A549 (cell line): ENCODE measurements at regions not wholly inside any gene's neighbourhood (a gene's known extent, or its start where the extent isn't known, plus 50 kb on each side); places are given as distances from the start of the nearest gene placed in this dataset.

Experiments used
- ATAC-seq, 2 experiments: fragments of 200-7000 bp in 1 of 2; fragments of >200 bp in 1 of 2; cut with Nextera tagmentation in 1 of 2; cut with Tn5 transposase in 1 of 2; 3 replicates each; pipeline versions ENCODE4 v1.8.0 to v1.9.1; 2018 to 2020; ENCODE audit warnings: mild to moderate bottlenecking in 1 of 2, moderate library complexity in 1 of 2
- CTCF ChIA-PET: fragments of 300-600 bp; sonication (Branson Sonifier 250); formaldehyde crosslinking; extraction: SDS; loops from one replicate; lab custom pipeline; 2021; ENCODE audit warnings: antibody characterized with exemption, inconsistent platforms; lab: Yijun Ruan, JAX
- POLR2A ChIA-PET: fragments of 350-600 bp; formaldehyde crosslinking; extraction: SDS; loops from one replicate; lab custom pipeline; 2021; ENCODE audit warnings: antibody characterized with exemption, inconsistent platforms; lab: Yijun Ruan, JAX
- DNase-seq, 2 experiments: peaks; one replicate each; pipeline versions ENCODE4 v3.0.0 to v3.0.0-alpha.2; 2011 to 2016; ENCODE audit warnings: low read depth in 1 of 2, low spot score in 1 of 2
- FAIRE-seq: peaks from 2 replicates; lab custom pipeline; 2011; peaks lifted over from hg19 to GRCh38; lab: Jason Lieb, UNC
- H3K27ac ChIP-seq, 2 experiments: fragments of >200 bp; sonication (Bioruptor Twin); formaldehyde crosslinking; 3 replicates each; pipeline ENCODE4 v1.5.1; 2016 to 2017
- H3K4me1 ChIP-seq: fragments of >200 bp; sonication (Bioruptor Twin); formaldehyde crosslinking; 3 replicates; pipeline ENCODE4 v1.6.1; 2016
- H3K4me2 ChIP-seq: fragments of >200 bp; sonication (Bioruptor Twin); formaldehyde crosslinking; 3 replicates; pipeline ENCODE4 v1.6.1; 2016
- H3K4me3 ChIP-seq: fragments of >200 bp; sonication (Bioruptor Twin); formaldehyde crosslinking; 3 replicates; pipeline ENCODE4 v1.5.1; 2016
- H3K9me3 ChIP-seq: fragments of >200 bp; sonication (Bioruptor Twin); formaldehyde crosslinking; 3 replicates; pipeline ENCODE4 v1.6.1; 2016
- BHLHE40 ChIP-seq: IDR thresholded peaks from 2 replicates; pipeline ENCODE4 v1.6.1; 2012; ENCODE audit warnings: low read depth, low read length, inconsistent platforms
- CBX2 ChIP-seq: fragments of 200-600 bp; sonication (generic); IDR thresholded peaks from 2 replicates; pipeline ENCODE4 v1.6.1; 2016; ENCODE audit warnings: low read depth, mild to moderate bottlenecking, borderline replicate concordance
- CBX8 ChIP-seq: fragments of 200-600 bp; sonication (generic); IDR thresholded peaks from 2 replicates; pipeline ENCODE4 v1.6.1; 2016
- CHD2 ChIP-seq: fragments of 150-350 bp; IDR thresholded peaks from 2 replicates; pipeline ENCODE4 v1.6.1; 2014; ENCODE audit warnings: low read length; ENCODE audit not compliant: partially characterized antibody
- CHD4 ChIP-seq: fragments of 200-600 bp; sonication (generic); IDR thresholded peaks from 2 replicates; pipeline ENCODE4 v1.6.1; 2016; ENCODE audit warnings: antibody characterized with exemption, mild to moderate bottlenecking, borderline replicate concordance
- EHF ChIP-seq: fragments of 250-450 bp; sonication (Bioruptor Pico); IDR thresholded peaks from 2 replicates; pipeline ENCODE4 v1.5.0; 2020; ENCODE audit warnings: mild to moderate bottlenecking
- EP300 ChIP-seq, 2 experiments: fragments of >200 bp; sonication (Bioruptor Twin); formaldehyde crosslinking; IDR thresholded peaks; 2 replicates in 1 of 2; 3 replicates in 1 of 2; pipeline ENCODE4 v1.6.1; 2016 to 2017
- ESRRA ChIP-seq: fragments of 150-350 bp; IDR thresholded peaks from 2 replicates; pipeline ENCODE4 v1.6.1; 2014; ENCODE audit warnings: mild to moderate bottlenecking, low read length, borderline replicate concordance
- FOSL2 ChIP-seq, 2 experiments: fragments of 450-650 bp in 1 of 2; fragments of >200 bp in 1 of 2; sonication (Bioruptor Twin) in 1 of 2; formaldehyde crosslinking; IDR thresholded peaks; 2 replicates each; pipeline versions ENCODE4 v1.5.0 to v1.6.1; 2016 to 2020; ENCODE audit warnings: mild to moderate bottlenecking in 1 of 2, moderate library complexity in 1 of 2
- HOXB13 ChIP-seq: fragments of 250-450 bp; sonication (Bioruptor Pico); IDR thresholded peaks from 2 replicates; pipeline ENCODE4 v1.5.0; 2020; ENCODE audit warnings: low read depth, mild to moderate bottlenecking, moderate library complexity
- KDM1A ChIP-seq: fragments of 200-600 bp; sonication (generic); IDR thresholded peaks from 2 replicates; pipeline ENCODE4 v1.6.1; 2016; ENCODE audit warnings: low read depth, mild to moderate bottlenecking
- MAFK ChIP-seq: fragments of 450-650 bp; IDR thresholded peaks from 2 replicates; pipeline ENCODE4 v1.6.1; 2014; ENCODE audit not compliant: partially characterized antibody
- MAZ ChIP-seq: fragments of 150-350 bp; IDR thresholded peaks from 2 replicates; pipeline ENCODE4 v1.6.1; 2014; ENCODE audit warnings: antibody characterized with exemption, low read depth, low read length, borderline replicate concordance
- NPAS2 ChIP-seq: fragments of 250-450 bp; sonication (Bioruptor Pico); IDR thresholded peaks from 2 replicates; pipeline ENCODE4 v1.8.0; 2022; ENCODE audit warnings: mild to moderate bottlenecking, moderate library complexity, borderline replicate concordance
- NR3C1 ChIP-seq: fragments of >200 bp; sonication (Bioruptor Twin); formaldehyde crosslinking; IDR thresholded peaks from 3 replicates; pipeline ENCODE4 v1.6.1; 2017
- PHF8 ChIP-seq: fragments of 200-600 bp; sonication (generic); IDR thresholded peaks from 2 replicates; pipeline ENCODE4 v1.6.1; 2016; ENCODE audit warnings: low read depth, mild to moderate bottlenecking, antibody characterized with exemption, moderate library complexity, borderline replicate concordance
- POLR2AphosphoS2 ChIP-seq: conservative IDR thresholded peaks from 2 replicates; pipeline ENCODE4 v1.6.1; 2012; ENCODE audit warnings: low read length, improper control_type of control experiment, inconsistent platforms
- RCOR1 ChIP-seq: fragments of 150-350 bp; IDR thresholded peaks from 2 replicates; pipeline ENCODE4 v1.6.1; 2014; ENCODE audit warnings: antibody characterized with exemption, low read length, low read depth
- RFX5 ChIP-seq: fragments of 450-650 bp; IDR thresholded peaks from 2 replicates; pipeline ENCODE4 v1.7.1; 2014; ENCODE audit warnings: antibody characterized with exemption, mild to moderate bottlenecking, moderate library complexity
- RNF2 ChIP-seq: fragments of 200-600 bp; sonication (generic); IDR thresholded peaks from 2 replicates; pipeline ENCODE4 v1.6.1; 2016; ENCODE audit warnings: low read depth, mild to moderate bottlenecking, antibody characterized with exemption, moderate library complexity, borderline replicate concordance
- TP53 ChIP-seq: fragments of 250-450 bp; sonication (Bioruptor Pico); IDR thresholded peaks from 2 replicates; pipeline ENCODE4 v1.5.0; 2021; ENCODE audit warnings: mild to moderate bottlenecking, moderate library complexity
- ZC3H11A ChIP-seq: fragments of 450-650 bp; IDR thresholded peaks from 2 replicates; pipeline ENCODE4 v1.6.1; 2014; ENCODE audit warnings: antibody characterized with exemption, mild to moderate bottlenecking
- ZSCAN20 ChIP-seq: fragments of 250-450 bp; sonication (Bioruptor Pico); IDR thresholded peaks from 2 replicates; pipeline ENCODE4 v1.8.0; 2022; ENCODE audit warnings: mild to moderate bottlenecking, moderate library complexity
- WGBS: methylation state at CpG from one replicate; pipeline ENCODE4 v1.1.6; 2017; ENCODE audit errors: missing lambda C conversion rate; 5-methylcytosine and 5-hydroxymethylcytosine counted together
- TF ChIP-seq, protein P1 (sequence below): fragments of 200-600 bp; sonication (generic); IDR thresholded peaks from 2 replicates; pipeline ENCODE4 v1.6.1; 2016; ENCODE audit warnings: antibody characterized with exemption, mild to moderate bottlenecking, moderate library complexity
- TF ChIP-seq, protein P2 (sequence below): fragments of >200 bp; sonication (Bioruptor Twin); formaldehyde crosslinking; IDR thresholded peaks from 3 replicates; pipeline ENCODE4 v1.6.1; 2016
- TF ChIP-seq, protein P3 (sequence below): fragments of 150-350 bp; IDR thresholded peaks from 2 replicates; pipeline ENCODE4 v1.6.1; 2014; ENCODE audit warnings: low read depth, mild to moderate bottlenecking, low read length
- TF ChIP-seq, protein P4 (sequence below): fragments of >200 bp; sonication (Bioruptor Twin); formaldehyde crosslinking; IDR thresholded peaks from 3 replicates; pipeline ENCODE4 v1.5.1; 2016

DNA sequence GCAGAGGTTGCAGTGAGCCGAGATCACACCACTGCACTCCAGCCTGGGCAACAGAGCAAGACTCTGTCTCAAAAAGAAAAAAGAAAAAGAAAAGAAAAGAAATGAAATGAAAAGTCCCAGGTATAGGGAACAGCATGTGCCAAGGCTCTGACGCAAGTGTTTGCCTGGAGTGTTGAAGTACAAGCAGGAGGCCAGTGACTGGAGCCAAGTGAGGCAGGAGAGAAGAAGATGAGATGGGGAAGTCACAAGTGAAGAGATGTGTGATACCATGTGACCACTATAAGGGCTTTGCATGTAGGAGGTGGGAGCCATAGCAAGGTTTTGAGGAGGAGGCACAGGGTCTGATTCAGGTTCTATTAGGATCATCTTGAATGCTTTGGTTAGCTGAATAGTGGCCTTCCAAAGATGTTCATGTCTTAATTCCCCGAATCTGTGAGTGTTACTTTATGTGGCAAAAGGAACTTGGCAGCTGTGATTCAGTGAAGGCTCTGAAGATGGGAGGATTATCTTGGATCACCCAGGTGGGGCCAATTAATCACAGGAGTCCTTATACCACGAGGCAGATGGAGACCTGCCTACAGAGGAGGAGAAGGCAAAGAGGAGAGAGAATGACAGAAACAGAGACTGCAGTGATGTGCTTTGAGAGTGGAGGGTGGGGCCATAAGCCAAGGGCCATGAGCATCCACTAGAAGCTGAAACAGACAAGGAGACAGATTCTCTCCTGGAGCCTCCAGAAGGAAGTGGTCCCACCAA, 91.1 kb upstream of the PTPN1 start:
- Histone ChIP-seq H3K4me2 (no peak overlapping the region), H3K4me3 (no peak overlapping the region), H3K9me3 (peaks cover 24% of the 10 kb centered on the region), H3K4me1 (peaks cover 45% of the 10 kb centered on the region)
- DNase-seq, result no peak
- ATAC-seq, result no peak
- POLR2A ChIA-PET, result no interaction called here
- CTCF ChIA-PET, result interaction anchor here (1.2 to 1.6 kb wide), 2 partner anchors 10 to 21 kb away, joined by 3 to 4 read pairs; no protein-coding TSS in a partner anchor
- TF ChIP-seq MAFK (no peak), ZSCAN20 (CRISPR knock-in tag) (no peak), CHD4 (no peak), ZC3H11A (no peak), NPAS2 (no peak), NR3C1 (no peak), CBX8 (no peak), RCOR1 (no peak), RNF2 (no peak), EHF (CRISPR knock-in tag) (no peak), POLR2AphosphoS2 (no peak), CHD2 (no peak), EP300 (IDR thresholded peaks at IDR 0.05) (no peak), RFX5 (no peak), TP53 (CRISPR knock-in tag) (no peak), HOXB13 (CRISPR knock-in tag) (no peak), FOSL2 (IDR thresholded peaks at IDR 0.05) (no peak), FOSL2 (CRISPR knock-in tag; IDR thresholded peaks at IDR 0.05) (no peak)
- TF ChIP-seq, protein P1, sequence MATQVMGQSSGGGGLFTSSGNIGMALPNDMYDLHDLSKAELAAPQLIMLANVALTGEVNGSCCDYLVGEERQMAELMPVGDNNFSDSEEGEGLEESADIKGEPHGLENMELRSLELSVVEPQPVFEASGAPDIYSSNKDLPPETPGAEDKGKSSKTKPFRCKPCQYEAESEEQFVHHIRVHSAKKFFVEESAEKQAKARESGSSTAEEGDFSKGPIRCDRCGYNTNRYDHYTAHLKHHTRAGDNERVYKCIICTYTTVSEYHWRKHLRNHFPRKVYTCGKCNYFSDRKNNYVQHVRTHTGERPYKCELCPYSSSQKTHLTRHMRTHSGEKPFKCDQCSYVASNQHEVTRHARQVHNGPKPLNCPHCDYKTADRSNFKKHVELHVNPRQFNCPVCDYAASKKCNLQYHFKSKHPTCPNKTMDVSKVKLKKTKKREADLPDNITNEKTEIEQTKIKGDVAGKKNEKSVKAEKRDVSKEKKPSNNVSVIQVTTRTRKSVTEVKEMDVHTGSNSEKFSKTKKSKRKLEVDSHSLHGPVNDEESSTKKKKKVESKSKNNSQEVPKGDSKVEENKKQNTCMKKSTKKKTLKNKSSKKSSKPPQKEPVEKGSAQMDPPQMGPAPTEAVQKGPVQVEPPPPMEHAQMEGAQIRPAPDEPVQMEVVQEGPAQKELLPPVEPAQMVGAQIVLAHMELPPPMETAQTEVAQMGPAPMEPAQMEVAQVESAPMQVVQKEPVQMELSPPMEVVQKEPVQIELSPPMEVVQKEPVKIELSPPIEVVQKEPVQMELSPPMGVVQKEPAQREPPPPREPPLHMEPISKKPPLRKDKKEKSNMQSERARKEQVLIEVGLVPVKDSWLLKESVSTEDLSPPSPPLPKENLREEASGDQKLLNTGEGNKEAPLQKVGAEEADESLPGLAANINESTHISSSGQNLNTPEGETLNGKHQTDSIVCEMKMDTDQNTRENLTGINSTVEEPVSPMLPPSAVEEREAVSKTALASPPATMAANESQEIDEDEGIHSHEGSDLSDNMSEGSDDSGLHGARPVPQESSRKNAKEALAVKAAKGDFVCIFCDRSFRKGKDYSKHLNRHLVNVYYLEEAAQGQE, result no peak
- TF ChIP-seq, protein P2, sequence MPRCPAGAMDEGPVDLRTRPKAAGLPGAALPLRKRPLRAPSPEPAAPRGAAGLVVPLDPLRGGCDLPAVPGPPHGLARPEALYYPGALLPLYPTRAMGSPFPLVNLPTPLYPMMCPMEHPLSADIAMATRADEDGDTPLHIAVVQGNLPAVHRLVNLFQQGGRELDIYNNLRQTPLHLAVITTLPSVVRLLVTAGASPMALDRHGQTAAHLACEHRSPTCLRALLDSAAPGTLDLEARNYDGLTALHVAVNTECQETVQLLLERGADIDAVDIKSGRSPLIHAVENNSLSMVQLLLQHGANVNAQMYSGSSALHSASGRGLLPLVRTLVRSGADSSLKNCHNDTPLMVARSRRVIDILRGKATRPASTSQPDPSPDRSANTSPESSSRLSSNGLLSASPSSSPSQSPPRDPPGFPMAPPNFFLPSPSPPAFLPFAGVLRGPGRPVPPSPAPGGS, result no peak
- TF ChIP-seq, protein P3, sequence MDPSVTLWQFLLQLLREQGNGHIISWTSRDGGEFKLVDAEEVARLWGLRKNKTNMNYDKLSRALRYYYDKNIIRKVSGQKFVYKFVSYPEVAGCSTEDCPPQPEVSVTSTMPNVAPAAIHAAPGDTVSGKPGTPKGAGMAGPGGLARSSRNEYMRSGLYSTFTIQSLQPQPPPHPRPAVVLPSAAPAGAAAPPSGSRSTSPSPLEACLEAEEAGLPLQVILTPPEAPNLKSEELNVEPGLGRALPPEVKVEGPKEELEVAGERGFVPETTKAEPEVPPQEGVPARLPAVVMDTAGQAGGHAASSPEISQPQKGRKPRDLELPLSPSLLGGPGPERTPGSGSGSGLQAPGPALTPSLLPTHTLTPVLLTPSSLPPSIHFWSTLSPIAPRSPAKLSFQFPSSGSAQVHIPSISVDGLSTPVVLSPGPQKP, result no peak
- TF ChIP-seq, all 56 proteins: peak for 0
- FAIRE-seq, result no peak
- H3K27ac ChIP-seq, result peak overlapping the region; percentile 69 to 95; a peak in 5 of 6 replicates
- 65% methylated on average over 4 of the region's 4 CpGs for WGBS

DNA sequence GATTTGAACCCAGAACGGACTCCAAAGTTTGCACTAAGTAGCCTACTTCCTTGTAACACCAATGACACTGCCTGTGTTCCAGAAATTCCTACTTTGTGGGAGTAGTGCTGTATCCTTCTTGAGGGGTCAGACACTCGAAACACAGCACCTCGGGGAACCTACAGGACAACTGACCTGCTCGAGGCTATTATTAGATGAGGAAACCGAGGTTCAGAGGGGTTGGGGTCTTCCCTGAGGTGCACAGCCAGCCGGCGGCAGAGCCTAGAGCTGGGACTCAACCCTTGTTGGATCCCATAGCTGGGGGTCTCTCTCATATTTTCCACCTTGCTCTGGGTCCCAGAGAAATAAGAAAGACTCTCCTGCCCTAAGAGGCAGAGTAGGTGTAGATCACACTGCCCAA, 89.8 kb upstream of the PTPN1 start:
- 96% methylated on average over 7 of the region's 7 CpGs for WGBS
- ATAC-seq, result no peak
- Histone ChIP-seq H3K4me1 (peaks cover 47% of the 10 kb centered on the region), H3K27ac (peak overlapping the region; percentile 69 to 95; a peak in 5 of 6 replicates), H3K4me2 (no peak overlapping the region), H3K9me3 (peaks cover 17% of the 10 kb centered on the region), H3K4me3 (no peak overlapping the region)
- FAIRE-seq, result no peak
- ChIA-PET POLR2A (no interaction called here), CTCF (interaction anchor here (1.3 to 1.6 kb wide), 2 partner anchors 44 to 62 kb away, joined by 3 to 8 read pairs; no protein-coding TSS in a partner anchor)
- TF ChIP-seq, protein P4, sequence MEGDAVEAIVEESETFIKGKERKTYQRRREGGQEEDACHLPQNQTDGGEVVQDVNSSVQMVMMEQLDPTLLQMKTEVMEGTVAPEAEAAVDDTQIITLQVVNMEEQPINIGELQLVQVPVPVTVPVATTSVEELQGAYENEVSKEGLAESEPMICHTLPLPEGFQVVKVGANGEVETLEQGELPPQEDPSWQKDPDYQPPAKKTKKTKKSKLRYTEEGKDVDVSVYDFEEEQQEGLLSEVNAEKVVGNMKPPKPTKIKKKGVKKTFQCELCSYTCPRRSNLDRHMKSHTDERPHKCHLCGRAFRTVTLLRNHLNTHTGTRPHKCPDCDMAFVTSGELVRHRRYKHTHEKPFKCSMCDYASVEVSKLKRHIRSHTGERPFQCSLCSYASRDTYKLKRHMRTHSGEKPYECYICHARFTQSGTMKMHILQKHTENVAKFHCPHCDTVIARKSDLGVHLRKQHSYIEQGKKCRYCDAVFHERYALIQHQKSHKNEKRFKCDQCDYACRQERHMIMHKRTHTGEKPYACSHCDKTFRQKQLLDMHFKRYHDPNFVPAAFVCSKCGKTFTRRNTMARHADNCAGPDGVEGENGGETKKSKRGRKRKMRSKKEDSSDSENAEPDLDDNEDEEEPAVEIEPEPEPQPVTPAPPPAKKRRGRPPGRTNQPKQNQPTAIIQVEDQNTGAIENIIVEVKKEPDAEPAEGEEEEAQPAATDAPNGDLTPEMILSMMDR, result no peak
- no peak for TF ChIP-seq ESRRA
- no peak for TF ChIP-seq PHF8
- TF ChIP-seq BHLHE40, result no peak
- no peak for TF ChIP-seq NPAS2
- no peak for TF ChIP-seq MAZ
- TF ChIP-seq ZC3H11A, result no peak
- TF ChIP-seq KDM1A, result no peak
- TF ChIP-seq CBX2, result no peak
- no peak for DNase-seq
